H1 (cell line): ENCODE measurements at regions not wholly inside any gene's neighbourhood (a gene's known extent, or its start where the extent isn't known, plus 50 kb on each side); places are given as distances from the start of the nearest gene placed in this dataset.

Experiments used
- CTCF ChIA-PET: fragments of 300-600 bp; sonication (Branson Sonifier 250); formaldehyde crosslinking; loops from one replicate; lab custom pipeline; 2021; ENCODE audit not compliant: partially characterized antibody; lab: Charles Lee
- POLR2A ChIA-PET: fragments of 300-600 bp; sonication (Branson Sonifier 250); formaldehyde crosslinking; loops from one replicate; lab custom pipeline; 2021; ENCODE audit warnings: inconsistent platforms; ENCODE audit not compliant: partially characterized antibody; lab: Charles Lee
- DNase-seq, 2 experiments: peaks; one replicate each; pipeline versions ENCODE4 v3.0.0 to v3.0.0-alpha.2; 2010 to 2022; ENCODE audit warnings: low spot score in 2 of 2, low read depth in 1 of 2, mixed read lengths in 1 of 2
- FAIRE-seq: peaks from 2 replicates; lab custom pipeline; 2011; peaks lifted over from hg19 to GRCh38; lab: Jason Lieb, UNC
- H2AFZ ChIP-seq: 2 replicates; pipeline ENCODE4 v1.8.1; 2012; ENCODE audit warnings: low read length, inconsistent platforms
- H2AK5ac ChIP-seq: 2 replicates; pipeline ENCODE4 v1.6.1; 2013; ENCODE audit warnings: low read depth, low read length
- H2BK120ac ChIP-seq: replicated peaks from 2 replicates; pipeline ENCODE3; 2013; ENCODE audit warnings: low read depth, low read length, inconsistent platforms
- H2BK12ac ChIP-seq: 2 replicates; pipeline ENCODE4 v1.6.1; 2013; ENCODE audit warnings: low read depth, low read length
- H2BK15ac ChIP-seq: 2 replicates; pipeline ENCODE4 v1.6.1; 2013; ENCODE audit warnings: low read length
- H2BK20ac ChIP-seq: 2 replicates; pipeline ENCODE4 v1.6.1; 2013; ENCODE audit warnings: low read length
- H2BK5ac ChIP-seq: 2 replicates; pipeline ENCODE4 v1.6.1; 2013; ENCODE audit warnings: low read depth, low read length
- H3K14ac ChIP-seq: 2 replicates; pipeline ENCODE4 v1.6.1; 2013; ENCODE audit warnings: inconsistent platforms; ENCODE audit not compliant: insufficient read length
- H3K18ac ChIP-seq: 2 replicates; pipeline ENCODE4 v1.6.1; 2013; ENCODE audit warnings: low read length; ENCODE audit errors: extremely low read depth
- H3K23ac ChIP-seq: 2 replicates; pipeline ENCODE4 v1.6.1; 2013; ENCODE audit warnings: inconsistent platforms; ENCODE audit not compliant: insufficient read length
- H3K23me2 ChIP-seq: 2 replicates; pipeline ENCODE4 v1.6.1; 2013; ENCODE audit warnings: low read depth, low read length
- H3K27ac ChIP-seq: 2 replicates; pipeline ENCODE4 v1.6.1; 2011; ENCODE audit warnings: low read depth, low read length, inconsistent platforms
- H3K27me3 ChIP-seq, 4 experiments: replicated peaks in 1 of 4; 1 replicate in 1 of 4; 2 replicates in 3 of 4; pipeline versions ENCODE4 v1.6.1 to v1.8.1; 2011 to 2013; ENCODE audit warnings: low read length in 3 of 4, mild to moderate bottlenecking in 3 of 4, inconsistent platforms in 2 of 4, mixed read lengths in 2 of 4, moderate library complexity in 1 of 4; ENCODE audit not compliant: control insufficient read depth in 3 of 4, insufficient read depth in 3 of 4; ENCODE audit errors: extremely low read depth in 1 of 4
- H3K36me3 ChIP-seq, 4 experiments: 2 replicates each; pipeline versions ENCODE4 v1.6.1 to v1.8.1; 2011 to 2013; ENCODE audit warnings: mild to moderate bottlenecking in 4 of 4, low read length in 3 of 4, moderate library complexity in 2 of 4, control low read depth in 1 of 4, inconsistent platforms in 1 of 4; ENCODE audit not compliant: insufficient read depth in 4 of 4, control insufficient read depth in 2 of 4
- H3K4ac ChIP-seq: replicated peaks from 2 replicates; pipeline ENCODE3; 2013; ENCODE audit warnings: low read length, low read depth, mixed read lengths, inconsistent platforms; ENCODE audit not compliant: insufficient read length
- H3K4me1 ChIP-seq, 4 experiments: replicated peaks in 1 of 4; 1 replicate in 1 of 4; 2 replicates in 3 of 4; pipeline versions ENCODE4 v1.6.1 to v1.8.1; 2011 to 2013; ENCODE audit warnings: low read length in 3 of 4, inconsistent platforms in 2 of 4, mixed read lengths in 1 of 4; ENCODE audit not compliant: insufficient read depth in 4 of 4, control insufficient read depth in 3 of 4
- H3K4me2 ChIP-seq, 2 experiments: 2 replicates each; pipeline versions ENCODE4 v1.6.1 to v1.8.1; 2011 to 2013; ENCODE audit warnings: low read depth in 2 of 2, low read length in 2 of 2, control low read depth in 1 of 2, inconsistent platforms in 1 of 2, mild to moderate bottlenecking in 1 of 2; ENCODE audit not compliant: insufficient read depth in 1 of 2
- H3K4me3 ChIP-seq, 4 experiments: fragments of 200-600, 300-600 bp in 1 of 4; sonication (generic), shearing (Covaris generic), sonication (Bioruptor Twin) in 1 of 4; 2 replicates each; pipeline versions ENCODE4 v1.5.1 to v1.8.1; 2011 to 2016; ENCODE audit warnings: low read length in 4 of 4, low read depth in 3 of 4, control low read depth in 2 of 4, inconsistent platforms in 2 of 4, mild to moderate bottlenecking in 2 of 4, mixed read lengths in 1 of 4, moderate library complexity in 1 of 4; ENCODE audit not compliant: insufficient read depth in 2 of 4; ENCODE audit errors: extremely low read depth in 1 of 4
- H3K56ac ChIP-seq: replicated peaks from 2 replicates; pipeline ENCODE3; 2013; ENCODE audit warnings: low read depth, mild to moderate bottlenecking, mixed read lengths, low read length, inconsistent platforms; ENCODE audit not compliant: insufficient read length
- H3K79me1 ChIP-seq: 2 replicates; pipeline ENCODE4 v1.6.1; 2013; ENCODE audit warnings: low read depth, low read length, control low read depth
- H3K79me2 ChIP-seq, 2 experiments: 2 replicates each; pipeline versions ENCODE4 v1.6.1 to v1.8.1; 2012 to 2013; ENCODE audit warnings: low read length in 2 of 2, mild to moderate bottlenecking in 2 of 2, inconsistent platforms in 1 of 2; ENCODE audit not compliant: insufficient read depth in 2 of 2, control insufficient read depth in 1 of 2
- H3K9ac ChIP-seq, 4 experiments: replicated peaks in 1 of 4; 1 replicate in 1 of 4; 2 replicates in 3 of 4; pipeline versions ENCODE4 v1.6.1 to v1.8.1; 2011 to 2013; ENCODE audit warnings: low read depth in 3 of 4, low read length in 3 of 4, control low read depth in 2 of 4, mild to moderate bottlenecking in 2 of 4, moderate library complexity in 2 of 4, inconsistent platforms in 1 of 4; ENCODE audit errors: extremely low read depth in 1 of 4
- H3K9me3 ChIP-seq, 2 experiments: 2 replicates each; pipeline versions ENCODE4 v1.6.1 to v1.8.1; 2012 to 2013; ENCODE audit warnings: mild to moderate bottlenecking in 2 of 2, moderate library complexity in 2 of 2, control low read depth in 1 of 2, inconsistent platforms in 1 of 2, low read depth in 1 of 2, low read length in 1 of 2, mixed read lengths in 1 of 2; ENCODE audit not compliant: insufficient read depth in 2 of 2
- H4K20me1 ChIP-seq, 2 experiments: replicated peaks in 1 of 2; 2 replicates each; pipeline versions ENCODE3 to v1.8.1; 2011 to 2013; ENCODE audit warnings: inconsistent platforms in 2 of 2, low read length in 2 of 2, mild to moderate bottlenecking in 1 of 2; ENCODE audit not compliant: insufficient read depth in 2 of 2, control insufficient read depth in 1 of 2
- H4K5ac ChIP-seq: 2 replicates; pipeline ENCODE4 v1.6.1; 2013; ENCODE audit warnings: low read length, low read depth, mixed read lengths, inconsistent platforms; ENCODE audit not compliant: insufficient read length
- H4K8ac ChIP-seq: 2 replicates; pipeline ENCODE4 v1.8.0; 2013; ENCODE audit warnings: mild to moderate bottlenecking, moderate library complexity, low read length, inconsistent platforms; ENCODE audit not compliant: insufficient read depth; ENCODE audit errors: extremely low read depth
- H4K91ac ChIP-seq: replicated peaks from 2 replicates; pipeline ENCODE3; 2013; ENCODE audit warnings: low read length, mixed read lengths, inconsistent platforms; ENCODE audit not compliant: insufficient read length
- GTF2F1 ChIP-seq: IDR thresholded peaks from 2 replicates; pipeline ENCODE4 v1.6.1; 2012; ENCODE audit warnings: low read depth, low read length, improper control_type of control experiment, borderline replicate concordance
- HDAC6 ChIP-seq: IDR thresholded peaks from one replicate; pipeline ENCODE4 v1.7.1; 2012; ENCODE audit warnings: low read depth, mild to moderate bottlenecking, inconsistent platforms, low read length, moderate library complexity
- KDM1A ChIP-seq: fragments of 200-600, 300-600 bp; sonication (generic); IDR thresholded peaks from 2 replicates; pipeline ENCODE4 v1.7.1; 2016; ENCODE audit warnings: mild to moderate bottlenecking, low read length, borderline replicate concordance
- KDM4A ChIP-seq: IDR thresholded peaks from one replicate; pipeline ENCODE4 v1.7.1; 2012; ENCODE audit warnings: low read depth, mild to moderate bottlenecking, moderate library complexity, low read length, inconsistent platforms; ENCODE audit not compliant: severe bottlenecking
- NRF1 ChIP-seq: IDR thresholded peaks from 2 replicates; pipeline ENCODE4 v1.6.1; 2011; ENCODE audit warnings: mild to moderate bottlenecking, low read depth, low read length, improper control_type of control experiment
- POLR2A ChIP-seq, 2 experiments: IDR thresholded peaks; 1 replicate in 1 of 2; 2 replicates in 1 of 2; pipeline ENCODE4 v1.6.1; 2011; ENCODE audit warnings: low read depth in 2 of 2, low read length in 2 of 2, mild to moderate bottlenecking in 2 of 2; ENCODE audit errors: control extremely low read depth in 1 of 2
- RFX5 ChIP-seq: IDR thresholded peaks from 2 replicates; pipeline ENCODE4 v1.6.1; 2011; ENCODE audit warnings: low read depth, low read length, improper control_type of control experiment, borderline replicate concordance
- ZNF274 ChIP-seq: IDR thresholded peaks from 2 replicates; pipeline ENCODE4 v1.7.0; 2012; ENCODE audit warnings: low read length, borderline replicate concordance; ENCODE audit errors: extremely low read depth
- WGBS, 2 experiments: shearing (Covaris generic) in 1 of 2; methylation state at CpG; one replicate each; pipeline versions ENCODE4 v1.1.6 to v1.1.7; 2013 to 2015; ENCODE audit warnings: low lambda C conversion rate in 2 of 2, mixed read lengths in 2 of 2, inconsistent platforms in 1 of 2, low coverage in 1 of 2, missing lambda C conversion rate in 1 of 2; ENCODE audit not compliant: insufficient replicate concordance in 2 of 2, insufficient coverage in 1 of 2, insufficient read length in 1 of 2; ENCODE audit errors: extremely low coverage in 1 of 2, missing lambda C conversion rate in 1 of 2; 5-methylcytosine and 5-hydroxymethylcytosine counted together
- TF ChIP-seq, protein P1 (sequence below): IDR thresholded peaks from 2 replicates; pipeline ENCODE4 v1.6.1; 2012; ENCODE audit warnings: inconsistent platforms

DNA sequence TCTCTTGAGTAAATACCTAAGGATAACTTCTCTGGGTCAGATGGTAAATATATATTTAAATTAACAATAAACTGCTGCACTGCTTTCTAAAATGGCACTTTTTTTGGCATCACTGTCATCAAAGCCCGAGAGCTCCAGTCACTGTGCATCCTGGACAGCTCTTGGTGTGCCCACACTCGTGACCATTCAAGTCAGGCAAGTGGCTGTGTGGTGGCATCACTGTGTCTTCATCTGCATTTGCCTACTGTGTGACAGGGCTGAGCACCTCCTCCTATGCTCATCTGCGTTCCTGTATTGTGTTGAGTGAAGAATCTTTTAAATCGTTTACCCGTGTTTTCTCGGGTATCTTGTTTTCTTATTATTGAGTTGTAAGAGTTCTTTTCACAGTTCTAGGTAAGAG is 568.1 kb upstream of the SALL3 start:
- no peak overlapping the region for H2BK5ac ChIP-seq
- no peak overlapping the region for H3K4me2 ChIP-seq
- WGBS, 2 experiments: 94% methylated on average over 6 of the region's 6 CpGs; no CpG with 5 or more reads in 1 of the 2 experiments
- no peaks in the 10 kb centered on the region for H3K27me3 ChIP-seq
- DNase-seq (no peak), FAIRE-seq (no peak)
- no peaks in the 10 kb centered on the region for H3K9me3 ChIP-seq
- no peak overlapping the region for H2BK120ac ChIP-seq
- no peak overlapping the region for H2AK5ac ChIP-seq
- ChIA-PET POLR2A (no interaction called here), CTCF (interaction anchor here (0.6 to 1.2 kb wide), 4 partner anchors 11 to 872 kb away, joined by 3 to 4 read pairs (median 3); no protein-coding TSS in a partner anchor)
- no peaks in the 10 kb centered on the region for H3K4me1 ChIP-seq
- H3K79me1 ChIP-seq: no peaks in the 10 kb centered on the region
- no peaks in the 10 kb centered on the region for H4K20me1 ChIP-seq
- no peaks in the 10 kb centered on the region for H3K79me2 ChIP-seq
- no peak overlapping the region for H2BK12ac ChIP-seq
- H4K8ac ChIP-seq: no peak overlapping the region
- no peak overlapping the region for H2AFZ ChIP-seq
- no peak overlapping the region for H3K14ac ChIP-seq
- TF ChIP-seq GTF2F1 (no peak), KDM4A (no peak), RFX5 (no peak), POLR2A (IDR thresholded peaks at IDR 0.05; ENCODE audit: control extremely low read depth in 1 of 2, low read depth in 2 of 2, low read length in 2 of 2) (no peak), ZNF274 (no peak), KDM1A (no peak), HDAC6 (no peak), NRF1 (no peak)
- TF ChIP-seq, protein P1, sequence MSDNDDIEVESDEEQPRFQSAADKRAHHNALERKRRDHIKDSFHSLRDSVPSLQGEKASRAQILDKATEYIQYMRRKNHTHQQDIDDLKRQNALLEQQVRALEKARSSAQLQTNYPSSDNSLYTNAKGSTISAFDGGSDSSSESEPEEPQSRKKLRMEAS: no peak
- no peak overlapping the region for H3K18ac ChIP-seq
- no peak overlapping the region for H3K4me3 ChIP-seq
- no peak overlapping the region for H3K23ac ChIP-seq
- no peak overlapping the region for H2BK20ac ChIP-seq
- H3K27ac ChIP-seq: no peak overlapping the region
- H3K56ac ChIP-seq: no peak overlapping the region
- H2BK15ac ChIP-seq: no peak overlapping the region
- H3K36me3 ChIP-seq: no peaks in the 10 kb centered on the region
- H4K5ac ChIP-seq: no peak overlapping the region
- H3K9ac ChIP-seq: no peak overlapping the region
- no peaks in the 10 kb centered on the region for H3K23me2 ChIP-seq
- H4K91ac ChIP-seq: peak overlapping the region; percentile 93
- H3K4ac ChIP-seq: no peak overlapping the region
